KOPT-K1 (cell line): ENCODE measurements at regions not wholly inside any gene's neighbourhood (a gene's known extent, or its start where the extent isn't known, plus 50 kb on each side); places are given as distances from the start of the nearest gene placed in this dataset.

Experiments used
- H3K27ac ChIP-seq: fragments of 200-600 bp; sonication (generic); 2 replicates; pipeline ENCODE4 v1.5.1; 2016; ENCODE audit warnings: antibody characterized with exemption, mild to moderate bottlenecking, low read depth, low read length; ENCODE audit not compliant: poor library complexity, severe bottlenecking
- H3K36me3 ChIP-seq: fragments of 200-600 bp; sonication (generic); 2 replicates; pipeline ENCODE4 v1.5.1; 2017; ENCODE audit warnings: antibody characterized with exemption, mild to moderate bottlenecking, low read length, moderate library complexity; ENCODE audit not compliant: insufficient read depth
- H3K9me3 ChIP-seq: fragments of 200-600 bp; sonication (generic); 2 replicates; pipeline ENCODE4 v1.5.1; 2017; ENCODE audit warnings: antibody characterized with exemption, low read length, mild to moderate bottlenecking; ENCODE audit not compliant: insufficient read depth, poor library complexity, severe bottlenecking

GRCh38 chr7:21278944-21279343 is 148.9 kb upstream of the SP4 start:
- Histone ChIP-seq H3K9me3 (no peaks in the 10 kb centered on the region), H3K36me3 (no peaks in the 10 kb centered on the region), H3K27ac (no peak overlapping the region)

GRCh38 chr7:21281193-21281592 is 146.7 kb upstream of the SP4 start:
- Histone ChIP-seq H3K9me3 (no peaks in the 10 kb centered on the region), H3K27ac (no peak overlapping the region), H3K36me3 (no peaks in the 10 kb centered on the region)

- Histone ChIP-seq H3K9me3 (no peaks in the 10 kb centered on the region), H3K36me3 (no peaks in the 10 kb centered on the region), H3K27ac (no peak overlapping the region)
Observed at GRCh38 chr7:21293771-21294170, 134.1 kb upstream of the SP4 start.

DNA sequence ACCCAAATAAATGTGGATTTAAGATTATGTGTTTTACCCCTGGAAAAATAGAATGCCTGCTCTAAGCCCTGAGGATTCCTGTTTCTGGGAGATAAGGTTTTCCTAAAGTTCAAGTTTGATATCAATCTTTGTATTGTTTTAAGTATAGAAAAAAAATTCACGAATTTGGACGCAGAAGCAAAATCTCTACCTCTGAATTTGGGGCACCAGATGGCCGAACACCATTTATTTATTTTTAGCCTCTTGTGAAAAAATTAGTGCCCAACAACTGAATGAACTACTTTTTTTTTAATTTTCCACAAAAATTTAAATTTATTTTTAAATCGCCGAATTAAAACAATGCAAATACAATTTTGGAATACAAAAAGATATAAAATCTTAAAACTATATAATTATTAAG is 128.1 kb upstream of the SP4 start:
- no peaks in the 10 kb centered on the region for H3K9me3 ChIP-seq
- no peak overlapping the region for H3K27ac ChIP-seq
- H3K36me3 ChIP-seq = no peaks in the 10 kb centered on the region

DNA sequence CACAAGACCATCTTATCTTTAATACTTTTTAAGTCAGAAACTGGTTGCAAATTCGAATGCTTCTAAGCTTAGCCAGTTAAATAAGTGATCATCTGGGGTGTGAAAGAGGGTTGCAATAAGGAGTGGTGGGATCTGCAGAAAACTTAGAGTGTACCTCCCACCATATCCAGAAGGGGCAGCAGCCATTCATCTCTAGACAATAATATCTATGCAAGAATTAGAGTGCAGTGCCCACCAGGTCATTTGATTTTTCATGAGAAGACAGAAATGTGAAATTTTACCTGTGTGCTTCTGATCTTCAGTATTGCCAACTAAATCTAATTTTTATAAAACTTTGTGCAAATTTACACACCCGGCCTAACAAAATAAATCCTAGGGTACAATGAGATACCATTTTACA is 127.2 kb upstream of the SP4 start:
- Histone ChIP-seq H3K27ac (no peak overlapping the region), H3K36me3 (no peaks in the 10 kb centered on the region), H3K9me3 (no peaks in the 10 kb centered on the region)

- Histone ChIP-seq H3K36me3 (no peaks in the 10 kb centered on the region), H3K27ac (no peak overlapping the region), H3K9me3 (peaks cover 29% of the 10 kb centered on the region)
Observed at GRCh38 chr7:21304808-21305375, 123.0 kb upstream of the SP4 start.

DNA sequence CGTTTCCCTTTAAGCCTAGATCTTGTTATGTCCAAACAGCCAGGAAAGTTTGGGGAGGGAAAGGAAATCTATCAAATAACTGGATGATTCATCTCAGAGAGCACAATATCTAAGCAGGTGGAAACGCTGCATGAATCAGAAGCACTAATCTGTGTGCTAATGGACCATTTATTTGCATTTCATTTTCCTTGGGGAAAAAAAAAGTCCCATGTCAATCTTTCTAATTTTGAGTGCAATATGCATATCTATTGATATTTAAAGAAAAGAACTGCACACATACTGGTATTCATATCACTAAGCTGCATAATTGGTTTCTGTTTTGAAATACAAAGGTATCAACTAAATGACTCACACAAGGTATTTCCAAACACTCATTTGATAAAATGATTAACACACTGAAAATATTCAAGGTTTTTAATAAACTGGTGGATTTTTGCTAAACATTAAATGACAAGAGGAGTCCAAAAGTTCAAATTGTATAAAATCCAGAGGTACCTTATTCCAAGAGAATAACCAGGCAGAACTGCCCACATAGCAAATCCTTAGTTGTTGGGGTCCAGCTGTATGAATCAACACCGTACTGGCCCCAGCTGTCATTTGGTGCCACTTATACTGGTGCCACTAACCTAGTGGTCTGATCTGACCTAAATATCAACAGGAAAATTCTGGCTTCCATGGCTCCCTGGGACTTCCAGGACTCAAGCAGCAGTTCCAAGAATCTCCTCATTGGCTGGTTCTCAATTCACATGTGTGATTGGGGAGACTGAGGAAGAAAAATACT is 122.2 kb upstream of the SP4 start:
- Histone ChIP-seq H3K27ac (no peak overlapping the region), H3K36me3 (no peaks in the 10 kb centered on the region), H3K9me3 (peaks cover 29% of the 10 kb centered on the region)

DNA sequence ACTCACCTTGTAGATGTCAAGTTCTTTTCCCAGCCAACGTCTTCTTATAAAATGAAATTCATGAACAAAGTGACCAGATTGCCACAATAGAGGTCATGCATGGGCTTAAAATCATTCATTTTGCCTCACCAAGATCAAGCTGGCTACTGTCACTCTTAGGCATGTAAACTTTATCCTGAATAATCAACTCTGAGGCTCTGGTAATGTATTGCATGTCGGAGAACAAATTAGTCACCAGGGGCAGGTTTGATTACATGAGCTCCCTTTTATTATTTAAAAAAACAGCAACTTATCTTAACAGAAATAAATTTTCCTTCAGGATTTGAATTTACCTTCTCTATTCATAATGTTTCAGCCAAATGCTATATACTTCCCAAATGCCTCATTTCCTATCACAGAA is 112.9 kb upstream of the SP4 start:
- Histone ChIP-seq H3K9me3 (no peaks in the 10 kb centered on the region), H3K27ac (no peak overlapping the region), H3K36me3 (no peaks in the 10 kb centered on the region)

DNA sequence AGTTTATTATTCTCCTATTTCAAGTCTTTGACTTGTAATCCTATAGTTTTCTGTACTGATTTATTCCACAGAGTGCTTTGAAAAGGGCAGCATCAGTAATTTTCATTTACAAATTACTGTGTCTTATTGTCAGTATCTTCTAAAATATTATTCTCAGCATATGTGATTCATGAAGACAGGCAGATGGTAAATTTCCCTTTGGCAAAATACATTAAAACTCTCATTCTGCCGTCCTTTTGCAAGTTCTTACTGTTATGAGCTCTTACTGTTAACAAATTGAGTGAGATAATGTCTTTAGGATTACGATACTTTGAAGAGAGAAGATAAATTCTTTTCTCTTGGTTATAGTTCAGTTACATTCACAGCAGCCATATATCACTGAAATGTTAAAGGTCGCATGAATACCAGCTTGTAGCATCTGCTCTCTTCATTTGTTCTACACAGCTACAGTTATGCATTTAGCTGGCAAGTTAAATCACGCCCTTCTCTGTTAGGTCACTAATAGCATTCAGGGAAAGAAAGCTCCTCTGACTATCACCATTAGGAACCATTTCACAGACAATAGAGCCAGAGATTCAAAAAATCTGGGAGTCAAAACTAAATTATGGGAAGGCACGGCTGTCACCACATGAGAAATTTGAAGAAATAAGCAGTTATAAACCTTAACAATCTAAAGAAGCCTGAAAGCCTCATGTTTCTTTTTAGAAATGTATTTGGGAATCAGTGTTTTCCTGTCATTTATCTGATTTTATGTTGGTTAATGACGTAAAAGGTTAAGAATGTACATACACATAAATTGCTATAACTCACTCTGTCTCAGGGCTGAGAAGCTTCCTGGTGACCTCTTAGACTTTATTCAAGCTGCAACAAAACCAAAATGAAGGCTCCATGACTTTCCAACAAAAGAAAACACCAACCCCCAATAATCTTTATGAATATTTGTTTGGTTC is 109.6 kb upstream of the SP4 start:
- no peak overlapping the region for H3K27ac ChIP-seq
- H3K9me3 ChIP-seq = no peaks in the 10 kb centered on the region
- H3K36me3 ChIP-seq = no peaks in the 10 kb centered on the region

DNA sequence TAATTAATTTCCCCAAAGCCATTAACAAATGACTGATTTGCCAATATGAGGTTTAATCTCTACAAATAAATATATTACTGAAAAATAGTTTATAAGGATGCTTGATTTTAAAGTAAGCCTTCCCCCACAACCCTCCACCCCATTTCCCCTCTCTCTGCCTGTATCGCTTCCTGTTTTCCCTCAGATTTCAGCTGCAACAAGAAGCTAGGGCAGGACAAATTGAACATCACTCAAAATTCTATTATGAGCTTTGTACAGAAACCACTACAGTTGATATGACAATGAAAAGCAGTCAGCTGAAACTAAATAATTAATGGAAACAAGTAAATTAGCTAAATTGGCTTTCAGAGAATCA is 109.0 kb upstream of the SP4 start:
- H3K9me3 ChIP-seq = no peaks in the 10 kb centered on the region
- no peak overlapping the region for H3K27ac ChIP-seq
- H3K36me3 ChIP-seq = no peaks in the 10 kb centered on the region

DNA sequence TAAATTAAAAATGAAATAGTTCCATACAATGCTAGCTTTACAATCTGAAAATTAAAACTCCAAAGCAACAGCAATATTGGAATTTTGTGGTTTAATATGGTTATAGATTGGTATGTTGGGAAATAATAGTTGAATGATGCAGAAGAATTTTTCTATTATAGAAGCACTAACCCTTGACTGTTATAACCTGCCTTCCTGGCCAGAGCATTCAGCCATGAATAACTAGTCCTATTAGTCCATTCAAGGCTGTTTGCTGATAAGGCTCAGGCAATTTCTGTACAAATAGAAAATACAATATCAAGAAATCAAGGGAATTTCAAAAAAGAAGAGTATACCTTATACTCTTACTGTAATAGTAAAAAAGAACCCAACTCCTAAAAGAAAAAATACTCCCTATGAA is 101.6 kb upstream of the SP4 start:
- no peaks in the 10 kb centered on the region for H3K36me3 ChIP-seq
- H3K9me3 ChIP-seq = peaks cover 8% of the 10 kb centered on the region
- no peak overlapping the region for H3K27ac ChIP-seq

GRCh38 chr7:21326921-21327320 is 101.0 kb upstream of the SP4 start:
- H3K27ac ChIP-seq = no peak overlapping the region
- H3K36me3 ChIP-seq = no peaks in the 10 kb centered on the region
- H3K9me3 ChIP-seq = peaks cover 8% of the 10 kb centered on the region

- H3K36me3 ChIP-seq = no peaks in the 10 kb centered on the region
- H3K9me3 ChIP-seq = peaks cover 8% of the 10 kb centered on the region
- H3K27ac ChIP-seq = no peak overlapping the region
Observed at GRCh38 chr7:21327422-21328409, 100.2 kb upstream of the SP4 start.

DNA sequence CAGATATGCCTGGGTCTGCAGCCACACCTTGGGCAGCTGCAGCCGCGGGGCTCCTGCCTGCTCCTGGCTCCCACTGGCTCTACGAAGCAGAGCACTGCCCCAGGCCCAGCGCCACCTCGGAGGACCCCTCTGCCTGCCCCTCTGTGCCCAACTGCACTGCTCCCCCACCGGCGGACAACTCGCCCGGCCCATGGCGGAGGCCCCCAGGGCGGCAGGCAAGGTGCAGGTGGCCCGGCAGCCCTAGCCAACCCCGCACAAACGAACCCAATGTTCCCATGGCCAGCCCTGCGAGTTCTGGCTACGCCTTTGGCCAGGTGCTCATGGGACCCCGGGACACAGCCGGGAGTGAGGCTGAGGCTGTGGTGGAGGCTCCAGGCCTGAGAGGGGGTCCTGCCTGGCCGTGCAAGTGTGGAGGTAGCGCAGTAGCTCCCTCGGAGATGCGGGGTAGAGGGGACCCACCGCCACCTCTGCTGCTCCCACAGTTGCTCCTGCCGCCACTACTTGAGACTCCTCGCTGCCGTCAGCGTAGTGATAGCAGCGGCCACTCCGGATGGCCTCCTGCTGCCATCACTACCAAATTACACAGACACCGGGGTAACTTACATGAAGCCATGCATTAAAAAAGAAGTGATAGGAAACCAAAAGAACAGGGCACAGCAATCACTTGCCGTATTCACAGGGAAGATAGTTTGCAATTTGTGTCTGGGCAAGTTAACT is 97.3 kb upstream of the SP4 start:
- H3K9me3 ChIP-seq = peaks cover 8% of the 10 kb centered on the region
- no peak overlapping the region for H3K27ac ChIP-seq
- no peaks in the 10 kb centered on the region for H3K36me3 ChIP-seq
